HepG2 (cell line): ENCODE measurements at regions not wholly inside any gene's neighbourhood (a gene's known extent, or its start where the extent isn't known, plus 50 kb on each side); places are given as distances from the start of the nearest gene placed in this dataset.

Source experiments
- MAX ChIP-seq: IDR thresholded peaks from 2 replicates; pipeline ENCODE4 v1.6.1; 2012; ENCODE audit warnings: inconsistent platforms
- ZBTB2 ChIP-seq: sonication (generic); formaldehyde crosslinking; IDR thresholded peaks from 2 replicates; pipeline ENCODE4 v1.8.0; 2022; ENCODE audit warnings: low read depth, missing genetic modification reagents
- ZNF335 ChIP-seq: sonication (generic); formaldehyde crosslinking; IDR thresholded peaks from 2 replicates; pipeline ENCODE4 v1.4.0; 2020; ENCODE audit warnings: missing genetic modification reagents
- ZNF580 ChIP-seq: IDR thresholded peaks from 2 replicates; pipeline ENCODE4 v1.6.1; 2016; ENCODE audit warnings: low read depth, borderline replicate concordance
- TF ChIP-seq, protein P1 (sequence below), 2 experiments: sonication (generic) in 1 of 2; formaldehyde crosslinking in 1 of 2; IDR thresholded peaks; 2 replicates each; pipeline versions ENCODE4 v1.5.1 to v1.6.1; 2011 to 2020; ENCODE audit warnings: borderline replicate concordance in 1 of 2, low read depth in 1 of 2, low read length in 1 of 2, mild to moderate bottlenecking in 1 of 2, missing genetic modification reagents in 1 of 2, moderate library complexity in 1 of 2
- TF ChIP-seq, protein P2 (sequence below): sonication (generic); formaldehyde crosslinking; IDR thresholded peaks from 2 replicates; pipeline ENCODE4 v1.4.0; 2020; ENCODE audit warnings: missing genetic modification reagents
- TF ChIP-seq, protein P3 (sequence below): sonication (generic); formaldehyde crosslinking; IDR thresholded peaks from 2 replicates; pipeline ENCODE4 v1.5.0; 2020; ENCODE audit warnings: missing genetic modification reagents

GRCh38 chr3:171977860-171978259, 61.5 kb upstream of the FNDC3B start:
- TF ChIP-seq, protein P1, sequence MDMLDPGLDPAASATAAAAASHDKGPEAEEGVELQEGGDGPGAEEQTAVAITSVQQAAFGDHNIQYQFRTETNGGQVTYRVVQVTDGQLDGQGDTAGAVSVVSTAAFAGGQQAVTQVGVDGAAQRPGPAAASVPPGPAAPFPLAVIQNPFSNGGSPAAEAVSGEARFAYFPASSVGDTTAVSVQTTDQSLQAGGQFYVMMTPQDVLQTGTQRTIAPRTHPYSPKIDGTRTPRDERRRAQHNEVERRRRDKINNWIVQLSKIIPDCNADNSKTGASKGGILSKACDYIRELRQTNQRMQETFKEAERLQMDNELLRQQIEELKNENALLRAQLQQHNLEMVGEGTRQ (IDR thresholded peaks at IDR 0.05; ENCODE audit: low read depth, low read length) = no peak
- TF ChIP-seq, protein P1 (CRISPR knock-in tag; IDR thresholded peaks at IDR 0.05; ENCODE audit: borderline replicate concordance) = no peak
- TF ChIP-seq, protein P2, sequence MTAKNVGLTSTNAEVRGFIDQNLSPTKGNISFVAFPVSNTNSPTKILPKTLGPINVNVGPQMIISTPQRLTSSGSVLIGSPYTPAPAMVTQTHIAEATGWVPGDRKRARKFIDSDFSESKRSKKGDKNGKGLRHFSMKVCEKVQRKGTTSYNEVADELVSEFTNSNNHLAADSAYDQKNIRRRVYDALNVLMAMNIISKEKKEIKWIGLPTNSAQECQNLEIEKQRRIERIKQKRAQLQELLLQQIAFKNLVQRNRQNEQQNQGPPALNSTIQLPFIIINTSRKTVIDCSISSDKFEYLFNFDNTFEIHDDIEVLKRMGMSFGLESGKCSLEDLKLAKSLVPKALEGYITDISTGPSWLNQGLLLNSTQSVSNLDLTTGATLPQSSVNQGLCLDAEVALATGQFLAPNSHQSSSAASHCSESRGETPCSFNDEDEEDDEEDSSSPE (CRISPR knock-in tag) = no peak
- TF ChIP-seq ZNF580 (CRISPR knock-in tag) (no peak), ZNF335 (CRISPR knock-in tag) (no peak), ZBTB2 (CRISPR knock-in tag) (no peak), MAX (no peak)
- TF ChIP-seq, protein P3, sequence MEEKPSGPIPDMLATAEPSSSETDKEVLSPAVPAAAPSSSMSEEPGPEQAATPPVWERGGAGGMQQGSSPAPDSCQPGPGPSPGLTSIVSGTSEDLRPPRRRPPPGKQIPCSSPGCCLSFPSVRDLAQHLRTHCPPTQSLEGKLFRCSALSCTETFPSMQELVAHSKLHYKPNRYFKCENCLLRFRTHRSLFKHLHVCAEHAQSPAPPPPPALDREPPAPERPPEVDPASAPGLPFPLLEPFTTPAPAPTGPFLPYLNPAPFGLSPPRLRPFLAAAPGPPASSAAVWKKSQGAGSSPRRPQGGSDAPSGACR (CRISPR knock-in tag) = no peak
